ENCODE measurements at regions not wholly inside any gene's neighbourhood (a gene's known extent, or its start where the extent isn't known, plus 50 kb on each side); places are given as distances from the start of the nearest gene placed in this dataset.

DNA sequence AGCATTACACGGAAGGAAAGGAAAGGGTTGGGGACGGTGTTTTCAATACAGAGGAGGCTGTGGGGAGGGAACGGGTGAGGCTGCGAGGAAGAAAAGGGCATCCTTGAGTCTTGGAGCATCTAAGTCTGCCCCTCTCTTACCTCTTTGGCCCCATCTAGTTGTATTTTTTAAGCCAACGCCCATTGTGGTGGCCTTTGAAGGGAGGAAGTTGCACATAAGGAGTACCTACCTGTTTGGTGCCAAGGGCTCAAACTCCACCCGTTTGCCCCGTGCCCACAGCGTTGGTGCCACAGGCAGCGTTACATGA lies 146.1 kb upstream of the UMPS start:
- Histone ChIP-seq H3K9me3 (ENCODE audit: control insufficient read depth in 4 of 4, low read length in 3 of 4) (no peaks in the 10 kb centered on the region), H3K4me3 (ENCODE audit: low read depth in 1 of 3, low read length in 3 of 3) (peak overlapping the region in 2 of 3 donors; percentile 8 to 51), H3K4me1 (ENCODE audit: control insufficient read depth in 4 of 4, insufficient read depth in 4 of 4, low read length in 3 of 4) (peaks cover 0 to 27% (median 14%) of the 10 kb centered on the region in 4 donors), H3K9ac (ENCODE audit: low read depth in 1 of 2, low read length in 2 of 2) (no peak overlapping the region), H3K27me3 (ENCODE audit: control insufficient read depth in 4 of 4, insufficient read depth in 4 of 4, low read length in 3 of 4) (no peaks in the 10 kb centered on the region), H3K27ac (ENCODE audit: low read depth in 1 of 2, low read length in 2 of 2) (peak overlapping the region; percentile 23 to 81), H3K36me3 (ENCODE audit: control insufficient read depth in 4 of 4, insufficient read depth in 3 of 4, low read depth in 1 of 4, low read length in 3 of 4) (no peaks in the 10 kb centered on the region)
- no peak for DNase-seq (ENCODE audit: low spot score)
- WGBS, result 13% methylated on average over 9 of the region's 9 CpGs
- TF ChIP-seq, protein P1, sequence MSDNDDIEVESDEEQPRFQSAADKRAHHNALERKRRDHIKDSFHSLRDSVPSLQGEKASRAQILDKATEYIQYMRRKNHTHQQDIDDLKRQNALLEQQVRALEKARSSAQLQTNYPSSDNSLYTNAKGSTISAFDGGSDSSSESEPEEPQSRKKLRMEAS (IDR thresholded peaks at IDR 0.05), result peak; percentile 61
- TF ChIP-seq HNF4A (conservative IDR thresholded peaks at IDR 0.05), result no peak
- peak; percentile 86 for TF ChIP-seq HNF4G (IDR thresholded peaks at IDR 0.05)
- peak; percentile 86 for TF ChIP-seq SP1 (IDR thresholded peaks at IDR 0.05)

DNA sequence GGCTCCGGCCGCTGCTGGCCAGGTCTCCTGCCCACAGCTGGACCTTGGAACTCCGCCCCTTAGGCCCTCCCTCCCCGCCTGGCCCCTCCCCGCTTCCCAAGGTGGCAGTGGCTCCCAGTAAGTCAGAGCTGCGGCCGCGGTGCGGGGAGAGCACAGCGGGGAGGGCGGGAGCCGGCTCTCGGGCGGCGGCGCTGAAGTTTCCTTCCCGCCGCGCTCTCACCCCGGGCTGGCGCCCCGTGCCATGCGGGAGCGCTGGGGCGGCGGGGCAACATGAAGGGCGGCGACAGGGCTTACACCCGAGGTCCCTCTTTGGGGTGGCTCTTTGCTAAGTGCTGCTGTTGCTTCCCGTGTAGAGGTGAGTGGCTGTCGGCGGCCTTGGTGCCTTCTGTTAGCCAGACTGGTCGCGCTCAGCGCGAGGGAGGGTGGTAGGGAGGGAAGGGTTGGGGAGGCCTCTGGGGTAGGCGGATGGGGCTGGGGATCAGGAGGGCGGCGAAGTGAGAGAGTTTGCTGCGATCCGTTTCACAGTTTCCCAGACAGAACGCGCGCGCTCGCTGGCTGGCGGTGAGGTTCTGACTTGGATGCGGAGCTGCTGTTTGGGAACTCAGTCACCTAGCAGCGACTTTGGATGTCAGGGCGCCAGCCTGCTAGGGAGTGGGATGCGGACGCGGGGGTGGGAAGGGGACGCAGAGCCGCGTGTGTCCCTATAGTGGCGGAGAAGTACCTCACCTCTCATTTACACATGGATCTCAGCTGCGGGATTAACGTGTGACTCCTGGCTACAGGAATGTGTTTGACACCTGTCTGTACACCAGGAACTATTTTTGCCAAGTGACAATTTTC lies 145.5 kb upstream of the UMPS start:
- Histone ChIP-seq H3K4me1 (ENCODE audit: control insufficient read depth in 4 of 4, insufficient read depth in 4 of 4, low read length in 3 of 4) (peaks cover 0 to 27% (median 14%) of the 10 kb centered on the region in 4 donors), H3K9me3 (ENCODE audit: control insufficient read depth in 4 of 4, low read length in 3 of 4) (no peaks in the 10 kb centered on the region), H3K27me3 (ENCODE audit: control insufficient read depth in 4 of 4, insufficient read depth in 4 of 4, low read length in 3 of 4) (no peaks in the 10 kb centered on the region), H3K4me3 (ENCODE audit: low read depth in 1 of 3, low read length in 3 of 3) (peak overlapping the region; percentile 51 to 86 (median 76)), H3K9ac (ENCODE audit: low read depth in 1 of 2, low read length in 2 of 2) (peak overlapping the region; percentile 10 to 69), H3K36me3 (ENCODE audit: control insufficient read depth in 4 of 4, insufficient read depth in 3 of 4, low read depth in 1 of 4, low read length in 3 of 4) (no peaks in the 10 kb centered on the region), H3K27ac (ENCODE audit: low read depth in 1 of 2, low read length in 2 of 2) (peak overlapping the region; percentile 81 to 90)
- DNase-seq (ENCODE audit: low spot score), result peak; percentile 82
- TF ChIP-seq NR2F2 (IDR thresholded peaks at IDR 0.05) (no peak), HNF4G (IDR thresholded peaks at IDR 0.05) (no peak), RXRA (IDR thresholded peaks at IDR 0.05) (peak; percentile 63 to 73), YY1 (IDR thresholded peaks at IDR 0.05) (peak; percentile 87), FOXA2 (IDR thresholded peaks at IDR 0.05) (peak; percentile 25), FOXA1 (IDR thresholded peaks at IDR 0.05) (peak; percentile 50), EGR1 (IDR thresholded peaks at IDR 0.05; ENCODE audit: low read depth in 2 of 2) (peak in 1 of 2 donors; percentile 38), HNF4A (conservative IDR thresholded peaks at IDR 0.05) (peak; percentile 88 to 89), TAF1 (conservative IDR thresholded peaks at IDR 0.05) (peak; percentile 45), GABPA (IDR thresholded peaks at IDR 0.05 in 1 of 2, conservative IDR thresholded peaks at IDR 0.05 in 1 of 2) (peak in 1 of 2 donors; percentile 28), ZBTB33 (IDR thresholded peaks at IDR 0.05) (no peak), JUND (IDR thresholded peaks at IDR 0.05) (peak in 1 of 2 donors; percentile 60), RAD21 (IDR thresholded peaks at IDR 0.05) (peak; percentile 49 to 55)
- TF ChIP-seq, protein P2, sequence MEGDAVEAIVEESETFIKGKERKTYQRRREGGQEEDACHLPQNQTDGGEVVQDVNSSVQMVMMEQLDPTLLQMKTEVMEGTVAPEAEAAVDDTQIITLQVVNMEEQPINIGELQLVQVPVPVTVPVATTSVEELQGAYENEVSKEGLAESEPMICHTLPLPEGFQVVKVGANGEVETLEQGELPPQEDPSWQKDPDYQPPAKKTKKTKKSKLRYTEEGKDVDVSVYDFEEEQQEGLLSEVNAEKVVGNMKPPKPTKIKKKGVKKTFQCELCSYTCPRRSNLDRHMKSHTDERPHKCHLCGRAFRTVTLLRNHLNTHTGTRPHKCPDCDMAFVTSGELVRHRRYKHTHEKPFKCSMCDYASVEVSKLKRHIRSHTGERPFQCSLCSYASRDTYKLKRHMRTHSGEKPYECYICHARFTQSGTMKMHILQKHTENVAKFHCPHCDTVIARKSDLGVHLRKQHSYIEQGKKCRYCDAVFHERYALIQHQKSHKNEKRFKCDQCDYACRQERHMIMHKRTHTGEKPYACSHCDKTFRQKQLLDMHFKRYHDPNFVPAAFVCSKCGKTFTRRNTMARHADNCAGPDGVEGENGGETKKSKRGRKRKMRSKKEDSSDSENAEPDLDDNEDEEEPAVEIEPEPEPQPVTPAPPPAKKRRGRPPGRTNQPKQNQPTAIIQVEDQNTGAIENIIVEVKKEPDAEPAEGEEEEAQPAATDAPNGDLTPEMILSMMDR (IDR thresholded peaks at IDR 0.05; ENCODE audit: low read depth, low read length, missing input control), result peak; percentile 0
- TF ChIP-seq, protein P1 (IDR thresholded peaks at IDR 0.05), result no peak
- TF ChIP-seq, protein P3, sequence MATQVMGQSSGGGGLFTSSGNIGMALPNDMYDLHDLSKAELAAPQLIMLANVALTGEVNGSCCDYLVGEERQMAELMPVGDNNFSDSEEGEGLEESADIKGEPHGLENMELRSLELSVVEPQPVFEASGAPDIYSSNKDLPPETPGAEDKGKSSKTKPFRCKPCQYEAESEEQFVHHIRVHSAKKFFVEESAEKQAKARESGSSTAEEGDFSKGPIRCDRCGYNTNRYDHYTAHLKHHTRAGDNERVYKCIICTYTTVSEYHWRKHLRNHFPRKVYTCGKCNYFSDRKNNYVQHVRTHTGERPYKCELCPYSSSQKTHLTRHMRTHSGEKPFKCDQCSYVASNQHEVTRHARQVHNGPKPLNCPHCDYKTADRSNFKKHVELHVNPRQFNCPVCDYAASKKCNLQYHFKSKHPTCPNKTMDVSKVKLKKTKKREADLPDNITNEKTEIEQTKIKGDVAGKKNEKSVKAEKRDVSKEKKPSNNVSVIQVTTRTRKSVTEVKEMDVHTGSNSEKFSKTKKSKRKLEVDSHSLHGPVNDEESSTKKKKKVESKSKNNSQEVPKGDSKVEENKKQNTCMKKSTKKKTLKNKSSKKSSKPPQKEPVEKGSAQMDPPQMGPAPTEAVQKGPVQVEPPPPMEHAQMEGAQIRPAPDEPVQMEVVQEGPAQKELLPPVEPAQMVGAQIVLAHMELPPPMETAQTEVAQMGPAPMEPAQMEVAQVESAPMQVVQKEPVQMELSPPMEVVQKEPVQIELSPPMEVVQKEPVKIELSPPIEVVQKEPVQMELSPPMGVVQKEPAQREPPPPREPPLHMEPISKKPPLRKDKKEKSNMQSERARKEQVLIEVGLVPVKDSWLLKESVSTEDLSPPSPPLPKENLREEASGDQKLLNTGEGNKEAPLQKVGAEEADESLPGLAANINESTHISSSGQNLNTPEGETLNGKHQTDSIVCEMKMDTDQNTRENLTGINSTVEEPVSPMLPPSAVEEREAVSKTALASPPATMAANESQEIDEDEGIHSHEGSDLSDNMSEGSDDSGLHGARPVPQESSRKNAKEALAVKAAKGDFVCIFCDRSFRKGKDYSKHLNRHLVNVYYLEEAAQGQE (IDR thresholded peaks at IDR 0.05), result peak; percentile 71
- 2% methylated on average over 59 of the region's 59 CpGs for WGBS

All from liver (tissue), 8 donors.